ENCODE measurements at regions not wholly inside any gene's neighbourhood (a gene's known extent, or its start where the extent isn't known, plus 50 kb on each side); places are given as distances from the start of the nearest gene placed in this dataset.

DNA sequence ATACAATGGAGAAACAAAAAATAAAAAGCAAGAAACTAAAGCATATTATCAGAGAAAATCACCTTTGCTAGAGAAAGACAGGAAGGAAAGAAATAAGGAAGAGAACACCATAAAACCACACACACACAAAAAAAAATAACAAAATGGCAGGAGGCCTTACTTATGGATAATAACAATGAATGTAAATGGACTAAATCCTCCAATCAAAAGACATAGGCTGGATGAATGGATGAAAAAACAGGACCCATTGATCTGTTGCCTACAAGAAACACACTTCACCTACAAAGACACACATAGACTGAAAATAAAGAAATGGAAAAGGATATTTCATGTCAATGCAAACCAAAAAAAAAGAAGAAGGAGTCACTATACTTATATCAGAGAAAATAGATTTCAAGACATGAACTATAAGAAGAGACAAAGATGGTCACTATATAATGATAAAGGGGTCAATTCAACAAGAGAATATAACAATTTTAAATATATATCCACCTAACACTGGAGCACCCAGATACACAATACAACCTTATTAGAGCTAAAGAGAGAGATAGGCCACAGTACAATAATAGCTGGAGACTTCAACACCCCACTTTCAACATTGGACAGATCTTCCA, 693.6 kb downstream of the HACE1 start:
- Histone ChIP-seq H3K27me3 (no peaks in the 10 kb centered on the region), H3K27ac (no peak overlapping the region), H3K4me1 (no peaks in the 10 kb centered on the region), H3K9me3 (peaks cover 0 to 3% of the 10 kb centered on the region in 2 donors), H3K36me3 (no peaks in the 10 kb centered on the region), H3K4me3 (no peak overlapping the region)
- in situ Hi-C loops (cut with MboI; ENCODE audit: low pct_ligation_motif_present in 1 of 4, low pct_unique_long_range_greater_than_20kb in 1 of 4, low sequenced_read_pairs in 3 of 4) (no loop called here), intact Hi-C loops (cut with DNase I; ENCODE audit: low total_unique reads) (no loop called here)
- TF ChIP-seq CTCF (IDR thresholded peaks at IDR 0.05) (no peak), EP300 (IDR thresholded peaks at IDR 0.05; ENCODE audit: low read depth) (no peak), POLR2A (IDR thresholded peaks at IDR 0.05) (no peak), POLR2AphosphoS5 (IDR thresholded peaks at IDR 0.05) (no peak)
- DNase-seq = no peak

DNA sequence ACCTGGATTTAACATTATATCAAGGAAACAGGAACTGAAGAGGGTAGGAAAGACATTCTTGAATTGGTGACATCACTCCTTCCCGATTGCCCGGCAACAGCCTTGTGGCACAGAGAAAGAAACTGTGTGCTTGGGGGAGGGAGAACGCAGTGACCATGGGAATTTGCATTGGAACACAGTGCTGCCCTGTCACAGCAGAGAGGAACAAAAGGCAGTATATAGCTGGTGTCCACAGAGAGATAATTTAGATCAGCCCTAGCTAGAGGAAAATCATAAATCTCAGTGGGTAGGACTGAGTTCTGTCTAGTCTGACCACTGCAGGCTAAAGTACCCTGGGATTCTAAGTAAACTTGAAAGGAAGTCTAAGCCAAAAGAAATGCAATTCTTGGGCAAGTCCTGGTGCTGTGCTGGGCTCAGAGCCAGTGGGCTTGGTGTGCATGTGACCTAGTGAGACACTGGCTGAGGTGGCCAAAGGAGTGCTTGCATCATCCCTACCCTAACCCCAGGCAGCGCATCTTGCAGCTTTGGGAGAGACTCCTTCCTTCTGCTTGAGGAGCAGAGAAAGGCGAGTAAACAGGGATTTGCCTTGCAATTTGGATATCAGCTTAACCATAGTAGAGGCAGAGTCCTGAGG, 697.6 kb downstream of the HACE1 start:
- Histone ChIP-seq H3K27me3 (no peaks in the 10 kb centered on the region), H3K4me3 (no peak overlapping the region), H3K27ac (no peak overlapping the region), H3K9me3 (peaks cover 0 to 3% of the 10 kb centered on the region in 2 donors), H3K4me1 (no peaks in the 10 kb centered on the region), H3K36me3 (no peaks in the 10 kb centered on the region)
- TF ChIP-seq POLR2A (IDR thresholded peaks at IDR 0.05) (no peak), POLR2AphosphoS5 (IDR thresholded peaks at IDR 0.05) (no peak), CTCF (IDR thresholded peaks at IDR 0.05) (no peak), EP300 (IDR thresholded peaks at IDR 0.05; ENCODE audit: low read depth) (no peak)
- in situ Hi-C loops (cut with MboI; ENCODE audit: low pct_ligation_motif_present in 1 of 4, low pct_unique_long_range_greater_than_20kb in 1 of 4, low sequenced_read_pairs in 3 of 4) = no loop called here
- 67 to 91% methylated on average over 2 to 5 of the region's 5 CpGs for WGBS, 2 donors (ENCODE audit: low coverage in 1 of 2)
- DNase-seq = no peak
- intact Hi-C loops (cut with DNase I; ENCODE audit: low total_unique reads) = no loop called here

GRCh38 chr6:104159045-104159618, 700.6 kb downstream of the HACE1 start:
- no peak for TF ChIP-seq POLR2AphosphoS5 (IDR thresholded peaks at IDR 0.05)
- no peak for TF ChIP-seq EP300 (IDR thresholded peaks at IDR 0.05; ENCODE audit: low read depth)
- TF ChIP-seq CTCF (IDR thresholded peaks at IDR 0.05) = no peak
- TF ChIP-seq POLR2A (IDR thresholded peaks at IDR 0.05) = no peak
- Histone ChIP-seq H3K9me3 (no peaks in the 10 kb centered on the region), H3K36me3 (no peaks in the 10 kb centered on the region), H3K27me3 (no peaks in the 10 kb centered on the region), H3K4me1 (no peaks in the 10 kb centered on the region), H3K27ac (no peak overlapping the region), H3K4me3 (no peak overlapping the region)
- intact Hi-C loops (cut with DNase I; ENCODE audit: low total_unique reads) = no loop called here
- WGBS, 2 donors (ENCODE audit: low coverage in 1 of 2) = 68 to 86% methylated on average over 2 of the region's 2 CpGs
- in situ Hi-C loops (cut with MboI; ENCODE audit: low pct_ligation_motif_present in 1 of 4, low pct_unique_long_range_greater_than_20kb in 1 of 4, low sequenced_read_pairs in 3 of 4) = no loop called here
- DNase-seq = no peak

DNA sequence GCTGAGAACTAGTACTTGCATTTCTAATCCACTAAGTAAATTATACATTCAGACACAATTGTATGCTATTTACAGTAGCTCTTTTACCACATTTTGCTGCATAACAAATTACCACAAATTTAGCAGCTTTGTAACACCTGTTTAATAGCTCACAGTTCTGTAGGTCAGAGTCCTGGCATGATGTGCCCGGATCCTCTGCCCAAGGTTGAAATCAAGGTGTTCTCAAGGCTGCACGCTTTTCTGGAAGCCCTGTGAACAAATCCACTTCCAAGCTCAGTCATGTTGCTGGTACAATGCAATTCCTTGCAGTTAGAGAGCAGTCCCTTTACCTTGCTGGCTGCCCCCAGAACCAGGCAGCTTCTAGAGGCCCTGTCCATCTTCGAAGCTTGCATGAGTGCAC, 716.0 kb downstream of the HACE1 start:
- in situ Hi-C loops (cut with MboI; ENCODE audit: low pct_ligation_motif_present in 1 of 4, low pct_unique_long_range_greater_than_20kb in 1 of 4, low sequenced_read_pairs in 3 of 4) = no loop called here
- intact Hi-C loops (cut with DNase I; ENCODE audit: low total_unique reads) = no loop called here
- H3K9me3 ChIP-seq = no peaks in the 10 kb centered on the region
- 29 to 69% methylated on average over 1 to 3 of the region's 3 CpGs for whole genome bisulfite sequencing, 2 donors (ENCODE audit: low coverage in 1 of 2)
- no peaks in the 10 kb centered on the region for H3K27me3 ChIP-seq
- H3K4me3 ChIP-seq = no peak overlapping the region
- H3K27ac ChIP-seq = no peak overlapping the region
- H3K36me3 ChIP-seq = no peaks in the 10 kb centered on the region
- no peak for DNase-seq
- TF ChIP-seq POLR2A (IDR thresholded peaks at IDR 0.05) (no peak), POLR2AphosphoS5 (IDR thresholded peaks at IDR 0.05) (no peak), EP300 (IDR thresholded peaks at IDR 0.05; ENCODE audit: low read depth) (no peak), CTCF (IDR thresholded peaks at IDR 0.05) (no peak)
- no peaks in the 10 kb centered on the region for H3K4me1 ChIP-seq
